ENCODE measurements at regions not wholly inside any gene's neighbourhood (a gene's known extent, or its start where the extent isn't known, plus 50 kb on each side); places are given as distances from the start of the nearest gene placed in this dataset.

DNA sequence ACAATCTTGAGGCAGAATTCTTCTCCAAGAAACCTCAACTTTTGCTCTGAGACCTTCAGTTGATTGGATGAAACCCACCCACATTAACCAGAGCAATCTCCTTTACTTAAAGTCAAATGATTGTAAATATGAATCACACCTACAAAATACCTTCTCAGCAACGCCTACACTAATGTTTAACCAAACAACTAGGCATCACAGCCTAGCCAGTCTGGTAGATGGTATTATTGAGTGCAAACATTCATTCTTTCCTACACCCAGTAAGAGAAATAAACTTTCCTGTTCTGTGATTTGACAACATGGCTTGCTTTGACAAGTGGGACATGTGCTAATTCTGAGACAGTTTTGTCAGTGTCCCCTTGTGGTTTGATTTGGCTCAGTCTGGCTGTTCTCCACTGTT lies 252.2 kb downstream of the HACE1 start:
- H2AFZ ChIP-seq (ENCODE audit: low read depth, low read length): no peak overlapping the region
- no peak overlapping the region for H3K4me2 ChIP-seq (ENCODE audit: insufficient read depth, low read length)
- no peaks in the 10 kb centered on the region for H4K20me1 ChIP-seq (replicated peaks; ENCODE audit: control insufficient read depth, insufficient read depth, low read length)
- H3K9me3 ChIP-seq (replicated peaks; ENCODE audit: control insufficient read depth, insufficient read depth, low read depth, low read length): no peaks in the 10 kb centered on the region
- CTCF ChIA-PET (ENCODE audit: low intra/inter-chr PET ratio): no interaction called here
- H3K4me1 ChIP-seq (replicated peaks in 1 of 2; ENCODE audit: control insufficient read depth in 2 of 2, insufficient read depth in 2 of 2, low read length in 2 of 2): no peaks in the 10 kb centered on the region
- H3K27ac ChIP-seq (ENCODE audit: extremely low read depth, low read depth, low read length): no peak overlapping the region
- no peaks in the 10 kb centered on the region for H3K9me1 ChIP-seq (ENCODE audit: control insufficient read depth, insufficient read depth, low read length)
- no peak for TF ChIP-seq CBX8 (IDR thresholded peaks at IDR 0.05; ENCODE audit: borderline replicate concordance, extremely low read depth, low read depth, low read length, poor library complexity, severe bottlenecking)
- TF ChIP-seq ZNF436 (CRISPR knock-in tag; IDR thresholded peaks at IDR 0.05): no peak
- TF ChIP-seq LCOR (CRISPR knock-in tag; IDR thresholded peaks at IDR 0.05): no peak
- no peak for TF ChIP-seq KLF13 (tag; IDR thresholded peaks at IDR 0.05; ENCODE audit: borderline replicate concordance, low read depth)
- no peak for TF ChIP-seq CGGBP1 (CRISPR knock-in tag; IDR thresholded peaks at IDR 0.05)
- TF ChIP-seq, protein P1, sequence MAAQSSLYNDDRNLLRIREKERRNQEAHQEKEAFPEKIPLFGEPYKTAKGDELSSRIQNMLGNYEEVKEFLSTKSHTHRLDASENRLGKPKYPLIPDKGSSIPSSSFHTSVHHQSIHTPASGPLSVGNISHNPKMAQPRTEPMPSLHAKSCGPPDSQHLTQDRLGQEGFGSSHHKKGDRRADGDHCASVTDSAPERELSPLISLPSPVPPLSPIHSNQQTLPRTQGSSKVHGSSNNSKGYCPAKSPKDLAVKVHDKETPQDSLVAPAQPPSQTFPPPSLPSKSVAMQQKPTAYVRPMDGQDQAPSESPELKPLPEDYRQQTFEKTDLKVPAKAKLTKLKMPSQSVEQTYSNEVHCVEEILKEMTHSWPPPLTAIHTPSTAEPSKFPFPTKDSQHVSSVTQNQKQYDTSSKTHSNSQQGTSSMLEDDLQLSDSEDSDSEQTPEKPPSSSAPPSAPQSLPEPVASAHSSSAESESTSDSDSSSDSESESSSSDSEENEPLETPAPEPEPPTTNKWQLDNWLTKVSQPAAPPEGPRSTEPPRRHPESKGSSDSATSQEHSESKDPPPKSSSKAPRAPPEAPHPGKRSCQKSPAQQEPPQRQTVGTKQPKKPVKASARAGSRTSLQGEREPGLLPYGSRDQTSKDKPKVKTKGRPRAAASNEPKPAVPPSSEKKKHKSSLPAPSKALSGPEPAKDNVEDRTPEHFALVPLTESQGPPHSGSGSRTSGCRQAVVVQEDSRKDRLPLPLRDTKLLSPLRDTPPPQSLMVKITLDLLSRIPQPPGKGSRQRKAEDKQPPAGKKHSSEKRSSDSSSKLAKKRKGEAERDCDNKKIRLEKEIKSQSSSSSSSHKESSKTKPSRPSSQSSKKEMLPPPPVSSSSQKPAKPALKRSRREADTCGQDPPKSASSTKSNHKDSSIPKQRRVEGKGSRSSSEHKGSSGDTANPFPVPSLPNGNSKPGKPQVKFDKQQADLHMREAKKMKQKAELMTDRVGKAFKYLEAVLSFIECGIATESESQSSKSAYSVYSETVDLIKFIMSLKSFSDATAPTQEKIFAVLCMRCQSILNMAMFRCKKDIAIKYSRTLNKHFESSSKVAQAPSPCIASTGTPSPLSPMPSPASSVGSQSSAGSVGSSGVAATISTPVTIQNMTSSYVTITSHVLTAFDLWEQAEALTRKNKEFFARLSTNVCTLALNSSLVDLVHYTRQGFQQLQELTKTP (IDR thresholded peaks at IDR 0.05; ENCODE audit: low read depth in 1 of 2, partially characterized antibody in 2 of 2): no peak
- no peak for TF ChIP-seq NUFIP1 (IDR thresholded peaks at IDR 0.05; ENCODE audit: partially characterized antibody)
- TF ChIP-seq HDAC1 (IDR thresholded peaks at IDR 0.05): no peak
- TF ChIP-seq FOXK2 (conservative IDR thresholded peaks at IDR 0.05 in 1 of 2, IDR thresholded peaks at IDR 0.05 in 1 of 2; ENCODE audit: low read depth in 2 of 2): no peak
- no peak for TF ChIP-seq HNRNPK (IDR thresholded peaks at IDR 0.05; ENCODE audit: low read depth, low read length, poor library complexity, severe bottlenecking)
- TF ChIP-seq SRSF1 (IDR thresholded peaks at IDR 0.05; ENCODE audit: low read depth, low read length): no peak
- TF ChIP-seq KDM5B (IDR thresholded peaks at IDR 0.05; ENCODE audit: insufficient replicate concordance, low read depth, low read length): no peak
- WGBS (ENCODE audit: insufficient coverage, low coverage, missing lambda C conversion rate): 0% methylated on average over 1 of the region's 1 CpG
- in situ Hi-C loops (cut with MboI) (no loop called here), intact Hi-C loops (cut with micrococcal nuclease) (no loop called here)
- no peak overlapping the region for H3K4me3 ChIP-seq
- no peak for ATAC-seq
- H3K27me3 ChIP-seq (ENCODE audit: control insufficient read depth in 2 of 2, insufficient read depth in 2 of 2, low read length in 2 of 2): no peaks in the 10 kb centered on the region
- no peaks in the 10 kb centered on the region for H3K79me2 ChIP-seq (ENCODE audit: control insufficient read depth, insufficient read depth, low read length)
- H3K36me3 ChIP-seq (ENCODE audit: control insufficient read depth, insufficient read depth, low read length): no peaks in the 10 kb centered on the region
- FAIRE-seq: no peak
- no TSS peak for BruUV-seq (replicated peaks)
- H3K9ac ChIP-seq (ENCODE audit: insufficient read depth in 1 of 2, low read depth in 2 of 2, low read length in 2 of 2): no peak overlapping the region
- DNase-seq (ENCODE audit: extremely low read depth in 1 of 4, low spot score in 3 of 4): no peak
- POLR2A ChIA-PET: interaction anchor here (0.8 kb wide), 1 partner anchor 8 kb away, joined by 3 read pairs; no protein-coding TSS in a partner anchor
